Caco-2 (cell line): ENCODE measurements at regions not wholly inside any gene's neighbourhood (a gene's known extent, or its start where the extent isn't known, plus 50 kb on each side); places are given as distances from the start of the nearest gene placed in this dataset.

Experiments used
- BruUV-seq: library from RNA; stranded (reverse); fragments of 400-500 nt; replicated peaks from 2 replicates; lab custom pipeline; 2021; lab: Mats Ljungman, UMichigan
- CTCF ChIA-PET: fragments of 300-600 bp; sonication (Branson Sonifier 250); formaldehyde crosslinking; loops from one replicate; lab custom pipeline; 2022; ENCODE audit warnings: antibody characterized with exemption; lab: Charles Lee
- POLR2A ChIA-PET: fragments of 300-600 bp; sonication (Branson Sonifier 250); formaldehyde crosslinking; loops from one replicate; lab custom pipeline; 2022; ENCODE audit warnings: antibody characterized with exemption; lab: Charles Lee
- DNase-seq, 2 experiments: peaks; one replicate each; pipeline versions ENCODE4 v3.0.0 to v3.0.0-alpha.2; 2020 to 2022
- H3K27me3 ChIP-seq: replicated peaks from 2 replicates; pipeline ENCODE4 v1.6.0; 2011; ENCODE audit warnings: low read length; ENCODE audit not compliant: control insufficient read depth, insufficient read depth
- H3K36me3 ChIP-seq: 2 replicates; pipeline ENCODE4 v1.5.1; 2011; ENCODE audit warnings: low read length; ENCODE audit not compliant: control insufficient read depth, insufficient read depth
- H3K4me1 ChIP-seq: fragments of 250-450 bp; sonication (Bioruptor Pico); 2 replicates; pipeline ENCODE4 v1.5.1; 2020; ENCODE audit warnings: mild to moderate bottlenecking
- H3K4me3 ChIP-seq: 2 replicates; pipeline ENCODE4 v1.5.1; 2011; ENCODE audit warnings: low read depth, mild to moderate bottlenecking, control low read depth, low read length
- H3K9me3 ChIP-seq: fragments of 250-450 bp; sonication (Bioruptor Pico); 2 replicates; pipeline ENCODE4 v1.5.1; 2020; ENCODE audit warnings: mild to moderate bottlenecking, moderate library complexity
- H3K27ac Mint-ChIP-seq: one replicate; pipeline ENCODE4 v1.8.0; 2022; ENCODE audit warnings: mixed read lengths; ENCODE audit not compliant: unreplicated experiment
- H3K27me3 Mint-ChIP-seq: one replicate; pipeline ENCODE4 v1.8.0; 2022; ENCODE audit warnings: mixed read lengths; ENCODE audit not compliant: insufficient read depth, unreplicated experiment
- H3K36me3 Mint-ChIP-seq: one replicate; pipeline ENCODE4 v1.8.0; 2022; ENCODE audit warnings: mild to moderate bottlenecking, mixed read lengths; ENCODE audit not compliant: insufficient read depth, unreplicated experiment
- H3K4me1 Mint-ChIP-seq: one replicate; pipeline ENCODE4 v1.8.0; 2022; ENCODE audit warnings: low read depth, mixed read lengths; ENCODE audit not compliant: unreplicated experiment
- H3K4me3 Mint-ChIP-seq: one replicate; pipeline ENCODE4 v1.8.0; 2022; ENCODE audit warnings: mild to moderate bottlenecking, moderate library complexity, mixed read lengths; ENCODE audit not compliant: unreplicated experiment
- H3K9me3 Mint-ChIP-seq: one replicate; pipeline ENCODE4 v1.8.0; 2022; ENCODE audit warnings: mixed read lengths; ENCODE audit not compliant: unreplicated experiment
- intact Hi-C: fragments of 100-400 bp; cut with micrococcal nuclease; formaldehyde crosslinking; loops from one replicate; pipeline ENCODE4 v1.10.0; 2022; ENCODE audit not compliant: unreplicated experiment
- TF ChIP-seq, protein P1 (sequence below), 2 experiments: fragments of 200-600 bp in 1 of 2; IDR thresholded peaks; 1 replicate in 1 of 2; 2 replicates in 1 of 2; pipeline versions ENCODE4 v1.5.1 to v1.8.0; 2011 to 2022; ENCODE audit warnings: antibody characterized with exemption in 1 of 2, control low read depth in 1 of 2, inconsistent platforms in 1 of 2, low read depth in 1 of 2, low read length in 1 of 2, mild to moderate bottlenecking in 1 of 2, moderate library complexity in 1 of 2; ENCODE audit not compliant: insufficient read depth in 1 of 2, severe bottlenecking in 1 of 2, unreplicated experiment in 1 of 2

DNA sequence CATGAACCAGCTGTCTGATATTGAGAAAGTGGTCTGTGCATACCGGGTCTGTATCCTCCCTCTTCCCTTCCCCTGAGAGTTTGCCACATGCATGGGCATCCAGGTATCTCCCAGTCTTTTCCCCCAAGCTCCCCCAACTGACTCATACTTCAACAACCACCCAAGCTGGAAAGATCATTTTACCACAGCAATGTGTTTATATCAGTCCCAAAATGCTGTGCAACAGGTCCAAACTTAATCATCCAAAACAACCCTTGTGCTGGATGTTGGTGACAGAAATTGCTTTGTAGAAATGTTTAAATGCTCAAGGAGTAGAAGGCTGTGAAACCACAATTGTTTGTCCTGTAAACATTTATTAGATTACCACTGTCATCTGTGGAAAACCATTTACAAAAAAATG, 286.8 kb upstream of the KLF3 start:
- ChIA-PET POLR2A (no interaction called here), CTCF (no interaction called here)
- Histone ChIP-seq H3K27me3 (no peaks in the 10 kb centered on the region), H3K4me3 (no peak overlapping the region), H3K4me1 (no peaks in the 10 kb centered on the region), H3K36me3 (no peaks in the 10 kb centered on the region), H3K9me3 (no peaks in the 10 kb centered on the region)
- Mint-ChIP-seq H3K27ac (no peak overlapping the region), H3K4me3 (no peak overlapping the region), H3K4me1 (no peaks in the 10 kb centered on the region), H3K27me3 (no peaks in the 10 kb centered on the region), H3K36me3 (no peaks in the 10 kb centered on the region), H3K9me3 (peaks cover 26% of the 10 kb centered on the region)
- intact Hi-C loops: no loop called here
- TF ChIP-seq, protein P1, sequence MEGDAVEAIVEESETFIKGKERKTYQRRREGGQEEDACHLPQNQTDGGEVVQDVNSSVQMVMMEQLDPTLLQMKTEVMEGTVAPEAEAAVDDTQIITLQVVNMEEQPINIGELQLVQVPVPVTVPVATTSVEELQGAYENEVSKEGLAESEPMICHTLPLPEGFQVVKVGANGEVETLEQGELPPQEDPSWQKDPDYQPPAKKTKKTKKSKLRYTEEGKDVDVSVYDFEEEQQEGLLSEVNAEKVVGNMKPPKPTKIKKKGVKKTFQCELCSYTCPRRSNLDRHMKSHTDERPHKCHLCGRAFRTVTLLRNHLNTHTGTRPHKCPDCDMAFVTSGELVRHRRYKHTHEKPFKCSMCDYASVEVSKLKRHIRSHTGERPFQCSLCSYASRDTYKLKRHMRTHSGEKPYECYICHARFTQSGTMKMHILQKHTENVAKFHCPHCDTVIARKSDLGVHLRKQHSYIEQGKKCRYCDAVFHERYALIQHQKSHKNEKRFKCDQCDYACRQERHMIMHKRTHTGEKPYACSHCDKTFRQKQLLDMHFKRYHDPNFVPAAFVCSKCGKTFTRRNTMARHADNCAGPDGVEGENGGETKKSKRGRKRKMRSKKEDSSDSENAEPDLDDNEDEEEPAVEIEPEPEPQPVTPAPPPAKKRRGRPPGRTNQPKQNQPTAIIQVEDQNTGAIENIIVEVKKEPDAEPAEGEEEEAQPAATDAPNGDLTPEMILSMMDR (IDR thresholded peaks at IDR 0.05; ENCODE audit: insufficient read depth in 1 of 2, low read depth in 1 of 2, low read length in 1 of 2, severe bottlenecking in 1 of 2, unreplicated experiment in 1 of 2): no peak
- no TSS peak for BruUV-seq
- no peak for DNase-seq

DNA sequence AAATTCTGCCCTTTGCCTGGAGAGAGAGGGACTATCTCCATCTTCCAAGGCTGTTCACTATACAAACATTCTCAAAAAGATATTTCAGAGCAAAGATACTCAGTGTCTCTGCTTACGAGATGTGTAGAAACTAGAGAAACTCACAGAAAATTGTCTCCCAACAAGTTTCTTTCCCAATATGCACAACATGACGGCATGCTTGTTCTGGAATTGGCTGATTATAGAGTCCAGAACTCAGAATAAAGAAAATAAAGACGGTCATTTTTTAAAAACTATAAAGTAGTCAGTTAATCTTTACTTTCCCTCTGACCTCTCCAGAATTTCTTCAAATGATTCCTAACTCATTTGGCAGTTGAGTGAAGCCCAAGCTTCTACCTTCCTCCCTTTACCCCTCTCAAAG, 285.5 kb upstream of the KLF3 start:
- H3K27me3 Mint-ChIP-seq: no peaks in the 10 kb centered on the region
- no peaks in the 10 kb centered on the region for H3K4me1 Mint-ChIP-seq
- Histone ChIP-seq H3K4me1 (0 out of 2 replicates have a peak, but pooled peaks cover 3% of the 10 kb centered on the region), H3K27me3 (no peaks in the 10 kb centered on the region), H3K4me3 (no peak overlapping the region), H3K9me3 (no peaks in the 10 kb centered on the region), H3K36me3 (no peaks in the 10 kb centered on the region)
- no peak overlapping the region for H3K4me3 Mint-ChIP-seq
- intact Hi-C loops: no loop called here
- no peak overlapping the region for H3K27ac Mint-ChIP-seq
- DNase-seq: no peak
- ChIA-PET POLR2A (no interaction called here), CTCF (no interaction called here)
- no TSS peak for BruUV-seq
- TF ChIP-seq, protein P1 (IDR thresholded peaks at IDR 0.05; ENCODE audit: insufficient read depth in 1 of 2, low read depth in 1 of 2, low read length in 1 of 2, severe bottlenecking in 1 of 2, unreplicated experiment in 1 of 2): no peak
- peaks cover 26% of the 10 kb centered on the region for H3K9me3 Mint-ChIP-seq
- no peaks in the 10 kb centered on the region for H3K36me3 Mint-ChIP-seq

DNA sequence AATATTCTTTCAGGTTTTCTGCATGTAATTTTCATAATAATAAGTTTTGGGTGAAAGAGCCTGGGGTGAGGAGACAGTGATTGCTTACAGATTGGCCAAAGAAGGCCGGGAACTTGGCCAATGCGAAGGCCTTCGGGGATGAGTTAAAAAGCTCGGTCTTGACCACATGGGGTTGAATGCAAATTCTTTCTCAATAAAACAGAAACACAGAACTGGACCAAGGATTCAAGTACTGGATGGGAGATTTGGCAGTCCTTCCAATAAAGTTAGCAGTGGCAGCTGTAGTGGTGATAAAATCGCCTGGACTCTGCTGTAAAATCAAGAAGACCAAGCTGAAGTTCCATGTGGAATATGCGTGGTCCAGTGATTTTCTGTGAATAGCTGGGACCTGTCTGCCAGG, 282.2 kb upstream of the KLF3 start:
- H3K4me1 Mint-ChIP-seq: peaks cover 7% of the 10 kb centered on the region
- ChIA-PET CTCF (no interaction called here), POLR2A (no interaction called here)
- no peaks in the 10 kb centered on the region for H3K36me3 Mint-ChIP-seq
- no peaks in the 10 kb centered on the region for H3K27me3 ChIP-seq
- H3K36me3 ChIP-seq: no peaks in the 10 kb centered on the region
- peaks cover 23% of the 10 kb centered on the region for H3K9me3 Mint-ChIP-seq
- H3K4me3 Mint-ChIP-seq: no peak overlapping the region
- no peaks in the 10 kb centered on the region for H3K9me3 ChIP-seq
- H3K4me3 ChIP-seq: no peak overlapping the region
- DNase-seq: no peak
- intact Hi-C loops: no loop called here
- no peaks in the 10 kb centered on the region for H3K27me3 Mint-ChIP-seq
- BruUV-seq: no TSS peak
- H3K4me1 ChIP-seq: peaks cover 14% of the 10 kb centered on the region
- TF ChIP-seq, protein P1 (IDR thresholded peaks at IDR 0.05; ENCODE audit: insufficient read depth in 1 of 2, low read depth in 1 of 2, low read length in 1 of 2, severe bottlenecking in 1 of 2, unreplicated experiment in 1 of 2): no peak
- no peak overlapping the region for H3K27ac Mint-ChIP-seq
